GM12878 (cell line): ENCODE measurements at regions not wholly inside any gene's neighbourhood (a gene's known extent, or its start where the extent isn't known, plus 50 kb on each side); places are given as distances from the start of the nearest gene placed in this dataset.

Experiments
- ATAC-seq: fragments of 200-7000 bp; cut with Tn5 transposase; 3 replicates; pipeline ENCODE4 v1.9.1; 2020; ENCODE audit warnings: mild to moderate bottlenecking, moderate library complexity
- BruUV-seq: library from RNA; stranded (reverse); fragments of 400-500 nt; replicated peaks from 2 replicates; lab custom pipeline; 2021; lab: Mats Ljungman, UMichigan
- CTCF ChIA-PET: fragments of 300-600 bp; sonication (Branson Sonifier 250); formaldehyde crosslinking; extraction: SDS; loops from one replicate; lab custom pipeline; 2021; ENCODE audit warnings: inconsistent platforms; lab: Yijun Ruan, JAX
- POLR2A ChIA-PET: fragments of 350-600 bp; formaldehyde crosslinking; extraction: SDS; loops from one replicate; lab custom pipeline; 2021; ENCODE audit warnings: inconsistent platforms; lab: Charles Lee
- RAD21 ChIA-PET: fragments of 300-600 bp; sonication (Branson Sonifier 250); formaldehyde crosslinking; loops from one replicate; lab custom pipeline; 2023; ENCODE audit warnings: antibody characterized with exemption; ENCODE audit not compliant: unreplicated experiment; lab: Charles Lee
- SMC1A ChIA-PET: fragments of 300-600 bp; sonication (Branson Sonifier 250); formaldehyde crosslinking; loops from one replicate; lab custom pipeline; 2023; ENCODE audit not compliant: unreplicated experiment, uncharacterized antibody; lab: Charles Lee
- DNase-seq: peaks from one replicate; pipeline ENCODE4 v3.0.0-alpha.2; 2011; ENCODE audit warnings: low read depth, low spot score
- FAIRE-seq: peaks from 3 replicates; lab custom pipeline; 2011; peaks lifted over from hg19 to GRCh38; lab: Jason Lieb, UNC
- H2AFZ ChIP-seq: 2 replicates; pipeline ENCODE4 v1.6.0; 2011; ENCODE audit warnings: low read depth, low read length, control low read depth; ENCODE audit not compliant: control insufficient read depth
- H3K27ac ChIP-seq: 2 replicates; pipeline ENCODE4 v1.5.1; 2011; ENCODE audit warnings: control low read depth; ENCODE audit not compliant: control insufficient read depth, insufficient read depth
- H3K27me3 ChIP-seq, 2 experiments: replicated peaks in 1 of 2; 2 replicates each; pipeline versions ENCODE4 v1.6.0 to v1.6.1; 2011; ENCODE audit warnings: low read length in 1 of 2; ENCODE audit not compliant: control insufficient read depth in 2 of 2, insufficient read depth in 2 of 2
- H3K36me3 ChIP-seq, 2 experiments: 2 replicates each; pipeline ENCODE4 v1.5.1; 2011; ENCODE audit warnings: low read length in 1 of 2; ENCODE audit not compliant: control insufficient read depth in 2 of 2, insufficient read depth in 2 of 2
- H3K4me1 ChIP-seq: 2 replicates; pipeline ENCODE4 v1.6.1; 2011; ENCODE audit warnings: mild to moderate bottlenecking, low read length, moderate library complexity, mixed read lengths; ENCODE audit not compliant: control insufficient read depth, insufficient read depth
- H3K4me2 ChIP-seq: 2 replicates; pipeline ENCODE4 v1.6.0; 2011; ENCODE audit warnings: control low read depth; ENCODE audit not compliant: control insufficient read depth, insufficient read depth
- H3K4me3 ChIP-seq: fragments of 200-600 bp; sonication (generic); 2 replicates; pipeline ENCODE4 v1.5.1; 2016
- H3K79me2 ChIP-seq: 2 replicates; pipeline ENCODE4 v1.6.0; 2011; ENCODE audit warnings: low read length; ENCODE audit not compliant: control insufficient read depth, insufficient read depth
- H3K9ac ChIP-seq: 2 replicates; pipeline ENCODE4 v1.8.0; 2011; ENCODE audit warnings: low read length, control low read depth, mixed read lengths; ENCODE audit not compliant: control insufficient read depth, insufficient read depth
- H3K9me3 ChIP-seq: replicated peaks from 3 replicates; pipeline ENCODE4 v1.5.1; 2011; ENCODE audit warnings: mild to moderate bottlenecking, low read length; ENCODE audit not compliant: control insufficient read depth, insufficient read depth
- H4K20me1 ChIP-seq: 2 replicates; pipeline ENCODE4 v1.6.0; 2011; ENCODE audit not compliant: control insufficient read depth, insufficient read depth
- CBX3 ChIP-seq: fragments of 200-600 bp; sonication (generic); IDR thresholded peaks from 2 replicates; pipeline ENCODE4 v1.6.1; 2016; ENCODE audit warnings: low read depth, borderline replicate concordance
- MTA3 ChIP-seq: IDR thresholded peaks from 2 replicates; pipeline ENCODE4 v1.6.1; 2012; ENCODE audit warnings: low read length, inconsistent platforms, borderline replicate concordance
- RUNX3 ChIP-seq: IDR thresholded peaks from 2 replicates; pipeline ENCODE4 v1.6.1; 2012; ENCODE audit warnings: low read length, inconsistent platforms
- SMAD5 ChIP-seq: IDR thresholded peaks from 2 replicates; pipeline ENCODE4 v1.6.1; 2016; ENCODE audit warnings: antibody characterized with exemption, low read depth
- SREBF2 ChIP-seq: IDR thresholded peaks from 2 replicates; pipeline ENCODE4 v1.6.1; 2012; ENCODE audit warnings: mild to moderate bottlenecking, low read length
- TARDBP ChIP-seq: IDR thresholded peaks from 2 replicates; pipeline ENCODE4 v1.6.1; 2016; ENCODE audit warnings: borderline replicate concordance
- ZNF217 ChIP-seq: fragments of 450-650 bp; IDR thresholded peaks from 2 replicates; pipeline ENCODE4 v1.6.1; 2017; ENCODE audit warnings: antibody characterized with exemption, mild to moderate bottlenecking
- ZNF687 ChIP-seq: fragments of 450-650 bp; IDR thresholded peaks from 2 replicates; pipeline ENCODE4 v1.6.1; 2017; ENCODE audit warnings: mild to moderate bottlenecking, moderate library complexity
- ZSCAN29 ChIP-seq: fragments of 450-650 bp; IDR thresholded peaks from 2 replicates; pipeline ENCODE4 v1.6.1; 2017; ENCODE audit warnings: mild to moderate bottlenecking, moderate library complexity
- in situ Hi-C: fragments of 300-500 bp; cut with MboI; formaldehyde crosslinking; loops from 9 replicates; pipeline ENCODE4 v1.14.3; 2018; ENCODE audit warnings: mixed read lengths
- intact Hi-C: fragments of 100-400 bp; cut with micrococcal nuclease; formaldehyde crosslinking; loops from one replicate; pipeline ENCODE4 v1.14.2; 2022; ENCODE audit not compliant: unreplicated experiment
- TF ChIP-seq, protein P1 (sequence below): IDR thresholded peaks from 2 replicates; pipeline ENCODE4 v1.6.1; 2012; ENCODE audit warnings: mild to moderate bottlenecking, low read depth, low read length
- TF ChIP-seq, protein P2 (sequence below): fragments of 450-650 bp; IDR thresholded peaks from 2 replicates; pipeline ENCODE4 v1.6.1; 2016; ENCODE audit warnings: mild to moderate bottlenecking

DNA sequence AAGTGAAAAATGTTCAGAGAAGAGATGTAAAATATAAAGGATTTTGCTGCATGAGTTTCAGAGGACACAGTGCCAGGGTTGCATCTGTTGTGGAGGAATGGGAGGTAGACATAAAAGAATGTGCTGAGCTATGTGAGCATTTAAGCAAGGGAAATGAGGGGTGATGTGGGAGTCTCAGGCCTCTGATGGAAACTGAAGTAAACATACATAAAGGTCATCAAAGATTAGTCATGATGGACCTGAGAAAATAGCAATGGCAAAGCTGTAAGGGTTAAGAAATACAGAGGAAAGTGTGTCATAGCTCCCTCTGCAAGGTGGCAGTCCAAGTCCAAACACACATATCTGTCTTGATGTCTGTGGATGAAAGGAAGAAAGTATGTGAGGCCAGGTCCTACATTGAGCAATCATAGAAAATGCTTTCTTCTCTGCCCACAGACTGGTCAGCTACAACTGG, 306.6 kb upstream of the ECI2 start:
- H3K27ac ChIP-seq = no peak overlapping the region
- H3K4me3 ChIP-seq = no peak overlapping the region
- ChIA-PET SMC1A (no interaction called here), POLR2A (no interaction called here), CTCF (interaction anchor here (0.6 kb wide), 1 partner anchor 589 kb away, joined by 3 read pairs; no protein-coding TSS in a partner anchor), RAD21 (no interaction called here)
- ATAC-seq (no peak), DNase-seq (no peak), FAIRE-seq (no peak)
- H3K79me2 ChIP-seq = no peaks in the 10 kb centered on the region
- no peaks in the 10 kb centered on the region for H3K27me3 ChIP-seq
- no peak overlapping the region for H3K9ac ChIP-seq
- no peaks in the 10 kb centered on the region for H3K36me3 ChIP-seq
- TF ChIP-seq TARDBP = no peak
- no peak for TF ChIP-seq ZSCAN29
- no peak for TF ChIP-seq SMAD5
- no peak for TF ChIP-seq MTA3
- TF ChIP-seq CBX3 = no peak
- no peak for TF ChIP-seq SREBF2
- no peak for TF ChIP-seq RUNX3
- TF ChIP-seq, protein P1, sequence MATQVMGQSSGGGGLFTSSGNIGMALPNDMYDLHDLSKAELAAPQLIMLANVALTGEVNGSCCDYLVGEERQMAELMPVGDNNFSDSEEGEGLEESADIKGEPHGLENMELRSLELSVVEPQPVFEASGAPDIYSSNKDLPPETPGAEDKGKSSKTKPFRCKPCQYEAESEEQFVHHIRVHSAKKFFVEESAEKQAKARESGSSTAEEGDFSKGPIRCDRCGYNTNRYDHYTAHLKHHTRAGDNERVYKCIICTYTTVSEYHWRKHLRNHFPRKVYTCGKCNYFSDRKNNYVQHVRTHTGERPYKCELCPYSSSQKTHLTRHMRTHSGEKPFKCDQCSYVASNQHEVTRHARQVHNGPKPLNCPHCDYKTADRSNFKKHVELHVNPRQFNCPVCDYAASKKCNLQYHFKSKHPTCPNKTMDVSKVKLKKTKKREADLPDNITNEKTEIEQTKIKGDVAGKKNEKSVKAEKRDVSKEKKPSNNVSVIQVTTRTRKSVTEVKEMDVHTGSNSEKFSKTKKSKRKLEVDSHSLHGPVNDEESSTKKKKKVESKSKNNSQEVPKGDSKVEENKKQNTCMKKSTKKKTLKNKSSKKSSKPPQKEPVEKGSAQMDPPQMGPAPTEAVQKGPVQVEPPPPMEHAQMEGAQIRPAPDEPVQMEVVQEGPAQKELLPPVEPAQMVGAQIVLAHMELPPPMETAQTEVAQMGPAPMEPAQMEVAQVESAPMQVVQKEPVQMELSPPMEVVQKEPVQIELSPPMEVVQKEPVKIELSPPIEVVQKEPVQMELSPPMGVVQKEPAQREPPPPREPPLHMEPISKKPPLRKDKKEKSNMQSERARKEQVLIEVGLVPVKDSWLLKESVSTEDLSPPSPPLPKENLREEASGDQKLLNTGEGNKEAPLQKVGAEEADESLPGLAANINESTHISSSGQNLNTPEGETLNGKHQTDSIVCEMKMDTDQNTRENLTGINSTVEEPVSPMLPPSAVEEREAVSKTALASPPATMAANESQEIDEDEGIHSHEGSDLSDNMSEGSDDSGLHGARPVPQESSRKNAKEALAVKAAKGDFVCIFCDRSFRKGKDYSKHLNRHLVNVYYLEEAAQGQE = no peak
- TF ChIP-seq ZNF687 = no peak
- TF ChIP-seq, protein P2, sequence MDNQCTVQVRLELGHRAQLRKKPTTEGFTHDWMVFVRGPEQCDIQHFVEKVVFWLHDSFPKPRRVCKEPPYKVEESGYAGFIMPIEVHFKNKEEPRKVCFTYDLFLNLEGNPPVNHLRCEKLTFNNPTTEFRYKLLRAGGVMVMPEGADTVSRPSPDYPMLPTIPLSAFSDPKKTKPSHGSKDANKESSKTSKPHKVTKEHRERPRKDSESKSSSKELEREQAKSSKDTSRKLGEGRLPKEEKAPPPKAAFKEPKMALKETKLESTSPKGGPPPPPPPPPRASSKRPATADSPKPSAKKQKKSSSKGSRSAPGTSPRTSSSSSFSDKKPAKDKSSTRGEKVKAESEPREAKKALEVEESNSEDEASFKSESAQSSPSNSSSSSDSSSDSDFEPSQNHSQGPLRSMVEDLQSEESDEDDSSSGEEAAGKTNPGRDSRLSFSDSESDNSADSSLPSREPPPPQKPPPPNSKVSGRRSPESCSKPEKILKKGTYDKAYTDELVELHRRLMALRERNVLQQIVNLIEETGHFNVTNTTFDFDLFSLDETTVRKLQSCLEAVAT = no peak
- no peak for TF ChIP-seq ZNF217
- H2AFZ ChIP-seq = no peak overlapping the region
- no peaks in the 10 kb centered on the region for H3K9me3 ChIP-seq
- in situ Hi-C loops = no loop called here
- H4K20me1 ChIP-seq = no peaks in the 10 kb centered on the region
- intact Hi-C loops = no loop called here
- no peak overlapping the region for H3K4me2 ChIP-seq
- no TSS peak for BruUV-seq
- no peaks in the 10 kb centered on the region for H3K4me1 ChIP-seq
